Esophagus muscularis mucosa (tissue), 4 donors: ENCODE measurements at regions not wholly inside any gene's neighbourhood (a gene's known extent, or its start where the extent isn't known, plus 50 kb on each side); places are given as distances from the start of the nearest gene placed in this dataset.

Experiments used
- EP300 ChIP-seq: sonication (generic); formaldehyde crosslinking; IDR thresholded peaks from one replicate; pipeline ENCODE4 v1.6.1; 2017; ENCODE audit warnings: antibody characterized with exemption
- POLR2A ChIP-seq: fragments of 450-650 bp; IDR thresholded peaks from one replicate; pipeline ENCODE4 v1.6.1; 2017; ENCODE audit warnings: antibody characterized with exemption, moderate library complexity, mild to moderate bottlenecking, low read depth
- POLR2AphosphoS5 ChIP-seq, 2 donors: sonication (generic); formaldehyde crosslinking; IDR thresholded peaks; one replicate each; pipeline ENCODE4 v1.6.1; 2017; ENCODE audit warnings: antibody characterized with exemption in 2 of 2
- TF ChIP-seq, protein P1 (sequence below), 3 experiments: fragments of 200-600 bp in 2 of 3; fragments of 450-650 bp in 1 of 3; sonication (generic) in 2 of 3; IDR thresholded peaks; one replicate each; pipeline ENCODE4 v1.5.1; 2017 to 2019; ENCODE audit warnings: antibody characterized with exemption in 3 of 3, mild to moderate bottlenecking in 2 of 3, moderate library complexity in 1 of 3

DNA sequence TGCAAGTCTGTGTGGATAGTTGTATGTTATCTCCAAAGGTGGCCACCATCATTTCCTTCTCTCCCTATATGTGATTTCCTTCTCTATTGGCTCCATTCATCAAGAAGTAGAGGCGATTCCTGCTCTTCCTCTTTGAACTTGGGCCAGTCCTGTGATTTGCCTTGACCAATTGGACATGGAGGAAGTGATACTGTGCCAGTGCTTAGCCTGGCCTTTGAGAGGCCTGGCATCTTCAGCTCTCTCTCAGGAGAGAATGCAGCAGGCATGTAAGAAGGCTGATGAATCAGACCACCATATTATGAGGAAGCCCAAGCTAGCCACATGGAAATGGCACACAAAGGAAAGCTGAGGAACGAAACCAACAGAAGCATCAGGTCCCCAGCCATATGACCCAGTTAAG is 195.0 kb upstream of the SVIL start:
- TF ChIP-seq POLR2A: no peak
- TF ChIP-seq, protein P1, sequence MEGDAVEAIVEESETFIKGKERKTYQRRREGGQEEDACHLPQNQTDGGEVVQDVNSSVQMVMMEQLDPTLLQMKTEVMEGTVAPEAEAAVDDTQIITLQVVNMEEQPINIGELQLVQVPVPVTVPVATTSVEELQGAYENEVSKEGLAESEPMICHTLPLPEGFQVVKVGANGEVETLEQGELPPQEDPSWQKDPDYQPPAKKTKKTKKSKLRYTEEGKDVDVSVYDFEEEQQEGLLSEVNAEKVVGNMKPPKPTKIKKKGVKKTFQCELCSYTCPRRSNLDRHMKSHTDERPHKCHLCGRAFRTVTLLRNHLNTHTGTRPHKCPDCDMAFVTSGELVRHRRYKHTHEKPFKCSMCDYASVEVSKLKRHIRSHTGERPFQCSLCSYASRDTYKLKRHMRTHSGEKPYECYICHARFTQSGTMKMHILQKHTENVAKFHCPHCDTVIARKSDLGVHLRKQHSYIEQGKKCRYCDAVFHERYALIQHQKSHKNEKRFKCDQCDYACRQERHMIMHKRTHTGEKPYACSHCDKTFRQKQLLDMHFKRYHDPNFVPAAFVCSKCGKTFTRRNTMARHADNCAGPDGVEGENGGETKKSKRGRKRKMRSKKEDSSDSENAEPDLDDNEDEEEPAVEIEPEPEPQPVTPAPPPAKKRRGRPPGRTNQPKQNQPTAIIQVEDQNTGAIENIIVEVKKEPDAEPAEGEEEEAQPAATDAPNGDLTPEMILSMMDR (IDR thresholded peaks at IDR 0.05): no peak
- no peak for TF ChIP-seq POLR2AphosphoS5 (IDR thresholded peaks at IDR 0.05)
- TF ChIP-seq EP300: no peak
